HG02678 (cell line): ENCODE measurements at regions not wholly inside any gene's neighbourhood (a gene's known extent, or its start where the extent isn't known, plus 50 kb on each side); places are given as distances from the start of the nearest gene placed in this dataset.

Source experiments
- ATAC-seq: cut with Tn5 transposase; IDR thresholded peaks from one replicate; pipeline ENCODE4 v1.9.1; 2021; ENCODE audit warnings: mild to moderate bottlenecking, moderate library complexity; ENCODE audit not compliant: unreplicated experiment

GRCh38 chr14:96725232-96725631, 72.0 kb upstream of the VRK1 start:
- ATAC-seq, result no peak

GRCh38 chr14:96727073-96727472, 70.1 kb upstream of the VRK1 start:
- ATAC-seq, result no peak

- no peak for ATAC-seq
These were observed 69.7 kb upstream of the VRK1 start for GRCh38 chr14:96727491-96727890.

- no peak for ATAC-seq
These were observed 69.0 kb upstream of the VRK1 start for GRCh38 chr14:96727980-96728717.

GRCh38 chr14:96729889-96730288, 67.3 kb upstream of the VRK1 start:
- ATAC-seq, result no peak

- no peak for ATAC-seq
These were observed 66.8 kb upstream of the VRK1 start for GRCh38 chr14:96730386-96730785.

DNA sequence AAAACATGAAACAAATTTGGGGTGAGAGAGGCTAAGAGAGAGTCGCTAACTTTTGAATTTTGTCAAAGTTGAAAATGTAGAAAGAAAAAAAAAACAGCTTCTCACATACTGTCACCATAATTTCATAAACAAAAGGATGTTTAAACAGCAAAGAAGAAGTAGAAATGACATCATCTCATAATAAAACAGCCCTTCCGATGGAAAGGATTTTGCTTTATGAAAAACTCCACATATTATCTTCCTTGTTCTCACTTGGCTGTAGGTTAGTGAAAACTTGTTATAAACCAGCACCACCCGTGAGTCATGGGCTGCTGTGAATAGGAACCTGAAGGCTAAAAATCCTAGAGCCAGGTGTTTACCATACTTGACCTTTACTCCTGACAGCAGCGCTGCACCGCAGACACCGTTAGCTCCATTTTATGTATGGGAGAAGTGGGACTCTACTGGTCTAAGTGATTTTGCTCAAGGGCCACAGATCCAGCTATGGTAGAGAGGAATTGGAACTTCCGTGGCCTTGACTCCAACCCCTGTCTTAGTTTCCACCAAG, 63.0 kb upstream of the VRK1 start:
- ATAC-seq, result no peak

- ATAC-seq, result no peak
These were observed 61.7 kb upstream of the VRK1 start for GRCh38 chr14:96735526-96735925.

DNA sequence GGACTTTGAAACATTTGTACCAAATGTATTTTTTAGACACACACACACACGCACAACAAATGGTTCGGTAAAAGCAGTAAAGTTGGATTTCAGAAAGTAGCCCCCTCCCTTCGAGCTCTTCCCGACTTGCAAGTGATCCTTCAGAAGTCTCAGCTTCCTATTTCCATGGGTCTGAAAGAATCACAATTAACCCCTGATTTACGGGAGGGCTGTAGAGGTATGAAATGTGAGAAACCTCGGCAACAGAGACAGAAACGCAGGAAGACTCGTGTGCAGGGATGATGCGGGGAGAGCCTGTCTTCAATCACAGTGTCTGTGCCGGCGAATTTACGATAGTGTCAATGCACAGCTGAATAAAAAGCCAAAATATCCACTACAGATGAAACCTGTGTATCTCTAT, 60.7 kb upstream of the VRK1 start:
- ATAC-seq, result no peak

- ATAC-seq, result no peak
These were observed 59.3 kb upstream of the VRK1 start for GRCh38 chr14:96737881-96738280.

GRCh38 chr14:96739200-96739910, 57.8 kb upstream of the VRK1 start:
- ATAC-seq, result no peak

- ATAC-seq, result peak; percentile 82
These were observed 55.8 kb upstream of the VRK1 start for GRCh38 chr14:96741151-96741977.

- ATAC-seq, result no peak
These were observed 52.9 kb upstream of the VRK1 start for GRCh38 chr14:96744262-96744661.

- no peak for ATAC-seq
These were observed 51.6 kb upstream of the VRK1 start for GRCh38 chr14:96745500-96746051.

- ATAC-seq, result no peak
These were observed 51.1 kb upstream of the VRK1 start for GRCh38 chr14:96746101-96746500.

DNA sequence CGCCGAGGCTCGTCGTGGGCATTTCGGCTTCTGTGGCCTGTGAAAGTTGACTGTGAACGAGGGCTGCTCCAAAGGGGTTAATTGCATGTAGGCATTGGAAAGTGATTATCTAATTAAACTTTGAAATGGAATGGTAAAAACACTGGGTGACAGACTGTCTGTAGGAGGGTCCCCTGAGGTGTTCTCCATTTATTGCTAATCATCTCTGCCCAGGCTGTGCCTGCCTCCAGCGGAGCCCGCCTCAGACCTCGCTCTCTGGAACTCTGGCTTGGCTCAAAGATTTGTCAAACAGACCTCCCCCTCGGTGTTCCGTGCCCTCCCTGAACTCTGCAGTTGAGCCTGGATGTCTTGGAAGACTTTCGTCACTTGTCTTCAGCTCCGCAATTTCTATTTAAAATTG, 50.2 kb upstream of the VRK1 start:
- ATAC-seq, result no peak
